Stimulated activated naive CD4-positive, alpha-beta T cell treated with Interleukin-2 at 50 U/mL for 16 hours (primary cell): ENCODE measurements at regions not wholly inside any gene's neighbourhood (a gene's known extent, or its start where the extent isn't known, plus 50 kb on each side); places are given as distances from the start of the nearest gene placed in this dataset.

ENCODE experiments used
- DNase-seq: peaks from one replicate; lab custom pipeline; 2025; lab: John Stamatoyannopoulos, UW

- no peak for DNase-seq
Measured at GRCh38 chr1:237999426-238000052, 108.8 kb upstream of the ZP4 start.

- DNase-seq, result no peak
Measured at GRCh38 chr1:237998581-237998980, 107.9 kb upstream of the ZP4 start.

DNA sequence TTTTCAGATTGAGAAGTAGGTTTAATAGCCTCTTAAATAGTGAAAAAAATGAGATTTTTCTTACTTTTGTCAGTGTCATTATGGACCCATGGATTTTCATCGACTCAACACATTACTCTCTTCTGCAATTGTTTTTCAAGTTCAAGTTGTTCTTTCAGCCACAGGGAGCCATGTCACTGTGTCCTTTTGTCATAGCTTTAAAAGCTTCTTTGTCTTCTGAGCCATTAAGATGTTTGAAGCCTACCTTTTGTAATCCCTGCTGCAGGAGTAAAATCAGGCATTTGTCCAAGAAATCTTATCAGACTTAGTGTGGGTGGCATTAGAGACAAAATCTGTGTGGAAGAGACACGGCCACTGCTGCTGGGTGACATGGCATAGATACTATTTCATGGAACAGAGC, 92.8 kb upstream of the ZP4 start:
- no peak for DNase-seq

DNA sequence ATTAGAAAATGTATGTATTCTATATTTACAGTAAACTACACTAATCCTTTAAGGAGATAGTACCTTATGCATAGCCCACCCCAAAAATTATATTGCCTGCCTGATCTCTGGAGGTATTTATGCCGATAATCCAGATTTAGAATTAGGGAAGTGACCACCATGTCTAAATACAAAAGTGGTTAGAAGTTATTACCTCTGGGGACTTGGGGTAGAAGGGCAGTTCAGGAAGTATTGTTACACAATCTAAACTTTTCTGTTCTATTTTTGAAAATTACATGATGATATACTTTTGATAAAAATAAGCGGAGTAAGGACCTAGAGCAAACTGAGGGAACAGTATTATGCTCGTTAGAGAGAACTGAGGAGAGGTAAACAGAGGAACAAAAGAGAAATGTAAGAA, 90.5 kb upstream of the ZP4 start:
- DNase-seq, result no peak

DNA sequence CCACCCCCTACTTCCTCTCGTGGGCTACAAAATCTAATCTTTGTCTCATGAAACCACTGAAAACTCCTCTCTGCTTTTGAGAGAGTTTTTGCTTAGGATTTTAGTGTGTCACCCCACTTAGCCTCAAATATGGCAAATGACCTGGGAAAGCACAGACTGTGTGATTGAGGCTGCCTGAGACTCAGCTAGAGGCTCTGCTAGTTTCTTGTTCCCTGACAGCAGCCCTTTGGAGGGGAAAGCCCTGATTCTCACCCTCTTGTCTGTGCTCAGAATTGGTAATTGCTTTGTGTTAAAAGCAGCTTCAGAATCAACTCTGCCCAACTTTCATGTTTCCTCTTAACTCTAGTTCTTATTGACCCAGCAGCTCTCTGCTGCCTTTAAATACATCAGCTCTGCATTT, 85.6 kb upstream of the ZP4 start:
- DNase-seq, result no peak

DNA sequence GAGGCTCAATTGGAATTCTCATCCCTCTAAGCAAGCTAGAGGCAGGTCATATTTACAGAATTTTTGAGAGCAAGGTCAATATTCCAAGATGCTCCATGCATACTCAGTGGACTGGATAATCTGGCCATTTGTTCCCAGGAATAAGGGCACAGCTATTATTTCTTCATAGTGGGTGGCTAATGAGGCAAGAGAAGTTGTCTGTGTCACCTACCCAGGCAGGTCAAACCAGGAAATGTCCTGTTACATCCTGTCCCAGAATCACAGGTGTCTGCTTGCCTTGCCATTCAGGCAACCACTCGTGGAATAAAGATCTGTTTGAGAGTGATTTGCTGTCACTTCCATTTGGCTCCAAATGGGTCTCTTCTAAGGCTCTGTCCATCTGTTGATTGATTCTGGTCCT, 85.2 kb upstream of the ZP4 start:
- DNase-seq, result no peak

GRCh38 chr1:237975376-237975775, 84.7 kb upstream of the ZP4 start:
- DNase-seq, result no peak

- DNase-seq, result no peak
Measured at GRCh38 chr1:237972186-237972585, 81.5 kb upstream of the ZP4 start.

DNA sequence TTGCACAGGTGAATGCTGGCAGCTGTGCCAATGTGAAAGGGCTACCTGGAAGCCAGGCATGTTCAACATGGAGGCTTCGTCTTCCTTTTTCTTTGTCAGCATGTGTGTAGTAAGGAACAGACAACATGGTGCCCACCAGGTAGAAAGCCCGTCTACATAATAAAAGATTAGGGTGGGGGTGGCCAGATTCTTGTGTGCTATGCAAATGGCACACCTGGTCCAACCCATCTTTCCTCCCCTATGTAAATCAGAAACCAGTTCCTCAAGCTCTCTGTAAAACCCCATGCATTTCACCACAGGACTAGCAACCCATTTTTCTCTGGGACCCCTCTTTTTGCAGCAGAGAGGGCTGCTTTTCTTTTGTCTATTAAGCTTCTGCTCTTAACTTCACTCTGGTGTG, 72.3 kb upstream of the ZP4 start:
- no peak for DNase-seq

- DNase-seq, result no peak
Measured at GRCh38 chr1:237961754-237962153, 71.0 kb upstream of the ZP4 start.

DNA sequence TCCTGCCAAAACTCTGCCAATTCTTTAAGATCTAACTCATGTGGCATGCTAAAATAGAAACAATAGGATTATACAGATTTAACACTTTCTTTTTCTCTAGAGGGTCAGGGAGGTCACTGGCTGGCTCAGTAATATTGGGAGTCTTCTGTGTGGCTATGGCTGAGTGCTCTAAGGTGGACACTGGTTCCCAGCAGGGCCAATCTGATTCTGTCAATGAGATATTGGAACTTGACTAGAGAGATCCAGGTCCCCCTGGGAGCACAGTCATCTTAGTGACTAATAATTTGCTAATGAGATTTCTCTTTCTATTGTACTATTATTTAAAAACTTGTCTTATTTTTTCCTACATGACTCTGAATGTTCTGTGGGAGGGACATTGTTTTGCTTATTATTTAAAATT, 69.1 kb upstream of the ZP4 start:
- no peak for DNase-seq

GRCh38 chr1:237953238-237953637, 62.5 kb upstream of the ZP4 start:
- no peak for DNase-seq
